GM21723 (cell line): ENCODE measurements at regions not wholly inside any gene's neighbourhood (a gene's known extent, or its start where the extent isn't known, plus 50 kb on each side); places are given as distances from the start of the nearest gene placed in this dataset.

Experiments used
- ATAC-seq: cut with Tn5 transposase; IDR thresholded peaks from one replicate; pipeline ENCODE4 v1.9.1; 2021; ENCODE audit warnings: mild to moderate bottlenecking, moderate library complexity; ENCODE audit not compliant: unreplicated experiment

GRCh38 chr4:129167640-129168260 lies 71.8 kb downstream of the C4orf33 start:
- no peak for ATAC-seq

GRCh38 chr4:129172181-129172580 lies 76.2 kb downstream of the C4orf33 start:
- no peak for ATAC-seq

- ATAC-seq, result peak; percentile 46
Observed at GRCh38 chr4:129176864-129177263, 80.9 kb downstream of the C4orf33 start.

GRCh38 chr4:129179276-129179675 lies 83.3 kb downstream of the C4orf33 start:
- no peak for ATAC-seq

- ATAC-seq, result no peak
Observed at GRCh38 chr4:129189630-129190029, 93.7 kb downstream of the C4orf33 start.

GRCh38 chr4:129193357-129194100 lies 97.6 kb downstream of the C4orf33 start:
- no peak for ATAC-seq

- no peak for ATAC-seq
Observed at GRCh38 chr4:129208481-129208880, 112.5 kb downstream of the C4orf33 start.

- ATAC-seq, result no peak
Observed at GRCh38 chr4:129213692-129214091, 117.7 kb downstream of the C4orf33 start.

- peak; percentile 71 for ATAC-seq
Observed at GRCh38 chr4:129218360-129218759, 122.4 kb downstream of the C4orf33 start.

GRCh38 chr4:129218897-129219296 lies 122.9 kb downstream of the C4orf33 start:
- no peak for ATAC-seq

GRCh38 chr4:129220254-129220653 lies 124.3 kb downstream of the C4orf33 start:
- ATAC-seq, result no peak

GRCh38 chr4:129223945-129224344 lies 128.0 kb downstream of the C4orf33 start:
- no peak for ATAC-seq

GRCh38 chr4:129230846-129231245 lies 134.9 kb downstream of the C4orf33 start:
- no peak for ATAC-seq

- ATAC-seq, result no peak
Observed at GRCh38 chr4:129231945-129232588, 136.1 kb downstream of the C4orf33 start.

GRCh38 chr4:129232589-129233337 lies 136.8 kb downstream of the C4orf33 start:
- ATAC-seq, result no peak

- no peak for ATAC-seq
Observed at GRCh38 chr4:129233691-129234090, 137.7 kb downstream of the C4orf33 start.

GRCh38 chr4:129236351-129236750 lies 140.4 kb downstream of the C4orf33 start:
- no peak for ATAC-seq

- no peak for ATAC-seq
Observed at GRCh38 chr4:129239088-129239487, 143.1 kb downstream of the C4orf33 start.

GRCh38 chr4:129240816-129241215 lies 144.9 kb downstream of the C4orf33 start:
- no peak for ATAC-seq

- no peak for ATAC-seq
Observed at GRCh38 chr4:129246145-129246544, 150.2 kb downstream of the C4orf33 start.

- ATAC-seq, result no peak
Observed at GRCh38 chr4:129246910-129247461, 151.0 kb downstream of the C4orf33 start.
